ENCODE measurements at regions not wholly inside any gene's neighbourhood (a gene's known extent, or its start where the extent isn't known, plus 50 kb on each side); places are given as distances from the start of the nearest gene placed in this dataset.

- no peaks in the 10 kb centered on the region for H3K4me1 ChIP-seq (ENCODE audit: insufficient read depth, low read length)
- POLR2A ChIA-PET (ENCODE audit: partially characterized antibody) = no interaction called here
- H3K9me3 ChIP-seq (ENCODE audit: control insufficient read depth in 1 of 2, low read length in 2 of 2) = no peaks in the 10 kb centered on the region
- Mint-ChIP-seq H3K9me3 (no peaks in the 10 kb centered on the region), H3K27me3 (no peaks in the 10 kb centered on the region), H3K36me3 (no peaks in the 10 kb centered on the region), H3K4me1 (no peaks in the 10 kb centered on the region), H3K4me3 (no peak overlapping the region), H3K27ac (no peak overlapping the region)
- DNase-seq = no peak
- H3K27me3 ChIP-seq (ENCODE audit: insufficient read depth, low read length) = no peaks in the 10 kb centered on the region
- H3K36me3 ChIP-seq (ENCODE audit: insufficient read depth, low read length) = no peaks in the 10 kb centered on the region
- no peak overlapping the region for H3K27ac ChIP-seq (ENCODE audit: low read depth, low read length)
- intact Hi-C loops (cut with micrococcal nuclease) = no loop called here
- H3K4me3 ChIP-seq (ENCODE audit: low read length in 2 of 2) = no peak overlapping the region
- CTCF ChIA-PET (ENCODE audit: partially characterized antibody) = no interaction called here
These were observed 54.4 kb upstream of the ESX1 start for GRCh38 chrX:104309169-104309568.

- Histone ChIP-seq H3K27ac (ENCODE audit: low read depth, low read length) (no peak overlapping the region), H3K4me1 (ENCODE audit: insufficient read depth, low read length) (no peaks in the 10 kb centered on the region), H3K9me3 (ENCODE audit: control insufficient read depth in 1 of 2, low read length in 2 of 2) (no peaks in the 10 kb centered on the region), H3K4me3 (ENCODE audit: low read length in 2 of 2) (no peak overlapping the region), H3K36me3 (ENCODE audit: insufficient read depth, low read length) (no peaks in the 10 kb centered on the region), H3K27me3 (ENCODE audit: insufficient read depth, low read length) (no peaks in the 10 kb centered on the region)
- ChIA-PET CTCF (ENCODE audit: partially characterized antibody) (no interaction called here), POLR2A (ENCODE audit: partially characterized antibody) (no interaction called here)
- Mint-ChIP-seq H3K27me3 (no peaks in the 10 kb centered on the region), H3K27ac (no peak overlapping the region), H3K36me3 (no peaks in the 10 kb centered on the region), H3K4me3 (no peak overlapping the region), H3K4me1 (no peaks in the 10 kb centered on the region), H3K9me3 (no peaks in the 10 kb centered on the region)
- intact Hi-C loops (cut with micrococcal nuclease) = no loop called here
- DNase-seq = no peak
These were observed 52.6 kb upstream of the ESX1 start for GRCh38 chrX:104307341-104307740.

GRCh38 chrX:104306180-104306579 is 51.4 kb upstream of the ESX1 start:
- no peaks in the 10 kb centered on the region for H3K4me1 ChIP-seq (ENCODE audit: insufficient read depth, low read length)
- ChIA-PET POLR2A (ENCODE audit: partially characterized antibody) (no interaction called here), CTCF (ENCODE audit: partially characterized antibody) (no interaction called here)
- no peak for DNase-seq
- no peaks in the 10 kb centered on the region for H3K27me3 ChIP-seq (ENCODE audit: insufficient read depth, low read length)
- no peaks in the 10 kb centered on the region for H3K36me3 Mint-ChIP-seq
- no peaks in the 10 kb centered on the region for H3K4me1 Mint-ChIP-seq
- no peaks in the 10 kb centered on the region for H3K9me3 Mint-ChIP-seq
- intact Hi-C loops (cut with micrococcal nuclease) = no loop called here
- no peaks in the 10 kb centered on the region for H3K9me3 ChIP-seq (ENCODE audit: control insufficient read depth in 1 of 2, low read length in 2 of 2)
- no peaks in the 10 kb centered on the region for H3K27me3 Mint-ChIP-seq
- H3K27ac ChIP-seq (ENCODE audit: low read depth, low read length) = no peak overlapping the region
- H3K27ac Mint-ChIP-seq = no peak overlapping the region
- H3K4me3 ChIP-seq (ENCODE audit: low read length in 2 of 2) = no peak overlapping the region
- H3K36me3 ChIP-seq (ENCODE audit: insufficient read depth, low read length) = no peaks in the 10 kb centered on the region
- no peak overlapping the region for H3K4me3 Mint-ChIP-seq
